HG03103 (cell line): ENCODE measurements at regions not wholly inside any gene's neighbourhood (a gene's known extent, or its start where the extent isn't known, plus 50 kb on each side); places are given as distances from the start of the nearest gene placed in this dataset.

Experiments
- ATAC-seq: cut with Tn5 transposase; IDR thresholded peaks from one replicate; pipeline ENCODE4 v1.9.1; 2021; ENCODE audit warnings: low read depth; ENCODE audit not compliant: unreplicated experiment

GRCh38 chr3:43783987-43784639, 93.4 kb downstream of the ABHD5 start:
- ATAC-seq: no peak

GRCh38 chr3:43784640-43785011, 93.9 kb downstream of the ABHD5 start:
- ATAC-seq: no peak

GRCh38 chr3:43785551-43785950, 94.8 kb downstream of the ABHD5 start:
- ATAC-seq: no peak

GRCh38 chr3:43786102-43786501, 95.4 kb downstream of the ABHD5 start:
- no peak for ATAC-seq

GRCh38 chr3:43786526-43787305, 96.0 kb downstream of the ABHD5 start:
- ATAC-seq: no peak

DNA sequence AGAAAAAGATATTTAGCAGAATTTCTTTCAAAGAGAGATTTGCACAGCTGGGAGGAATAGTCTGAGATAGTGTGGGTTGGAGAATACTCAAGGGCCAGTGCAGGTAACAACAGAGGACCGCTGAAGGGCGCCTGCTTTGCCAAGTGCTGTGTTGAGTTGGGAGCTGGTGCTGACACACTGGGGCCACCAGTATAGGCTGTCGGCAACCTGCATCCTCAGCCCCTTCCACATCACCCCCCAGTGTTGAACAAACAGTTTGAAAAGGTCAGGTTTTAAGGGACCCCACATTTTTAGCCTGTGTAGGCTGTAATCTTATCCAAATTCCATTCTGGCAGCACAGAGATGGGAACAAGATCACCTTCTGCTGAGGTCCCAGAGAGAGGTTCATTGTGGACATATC, 96.6 kb downstream of the ABHD5 start:
- ATAC-seq: no peak

- ATAC-seq: no peak
Observed at GRCh38 chr3:43789028-43789427, 98.3 kb downstream of the ABHD5 start.

DNA sequence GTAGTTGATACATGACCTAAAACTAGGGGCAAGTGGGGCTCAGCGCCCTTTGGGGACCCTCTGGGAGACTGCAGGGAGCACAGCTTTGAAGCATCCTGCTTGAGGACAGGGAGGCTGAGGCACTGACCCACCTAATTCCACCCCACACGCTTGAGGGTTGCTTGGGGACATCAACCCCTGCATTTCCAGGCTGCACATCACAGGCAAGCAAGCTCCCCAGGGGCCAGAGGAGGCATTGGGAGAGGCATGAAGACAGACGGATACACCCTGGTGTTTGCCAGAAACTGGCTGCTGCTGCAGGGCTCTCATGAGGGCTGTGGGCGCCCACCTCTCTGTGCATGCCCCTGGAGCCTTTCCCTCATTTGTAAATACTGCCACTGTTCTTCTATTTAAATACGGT, 99.3 kb downstream of the ABHD5 start:
- ATAC-seq: no peak

GRCh38 chr3:43790476-43790875, 99.7 kb downstream of the ABHD5 start:
- no peak for ATAC-seq

- no peak for ATAC-seq
Observed at GRCh38 chr3:43791246-43791645, 100.5 kb downstream of the ABHD5 start.

- no peak for ATAC-seq
Observed at GRCh38 chr3:43792904-43793303, 102.2 kb downstream of the ABHD5 start.

DNA sequence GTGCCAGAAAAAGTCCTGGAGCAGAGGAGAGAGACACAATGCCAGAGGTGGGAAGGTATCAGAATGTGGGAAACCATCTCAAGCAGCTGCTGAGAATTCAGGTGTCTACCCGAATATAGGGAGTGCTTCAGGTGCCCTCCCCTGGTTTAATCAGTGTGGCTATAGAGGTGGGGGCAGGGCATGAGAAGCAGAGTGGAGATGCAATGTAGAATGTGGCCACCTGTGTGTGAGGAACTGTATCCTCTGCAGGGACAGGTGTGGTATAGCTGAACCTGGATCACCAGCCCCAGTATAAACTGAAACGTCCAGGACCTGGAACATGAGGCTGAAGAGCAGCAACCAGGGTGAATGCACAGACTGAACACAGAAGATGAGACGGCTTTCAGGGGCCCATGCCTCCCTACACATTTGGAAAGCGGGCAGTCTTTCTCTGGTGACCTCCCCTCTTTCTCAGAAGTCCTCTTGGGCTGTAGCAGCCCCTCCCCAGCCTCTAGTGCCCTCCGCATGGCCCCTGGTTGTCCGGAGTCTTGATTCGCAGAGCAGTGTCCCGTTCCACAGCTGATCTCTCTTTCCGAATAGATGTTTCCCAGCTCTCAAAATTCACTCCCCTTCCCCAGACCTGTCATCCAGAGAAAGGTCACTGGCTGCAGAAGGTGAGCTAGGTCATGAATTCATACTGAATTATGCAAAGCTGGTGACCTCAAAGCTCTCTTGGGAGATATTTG, 103.1 kb downstream of the ABHD5 start:
- ATAC-seq: no peak

- ATAC-seq: no peak
Observed at GRCh38 chr3:43794776-43795175, 104.0 kb downstream of the ABHD5 start.

DNA sequence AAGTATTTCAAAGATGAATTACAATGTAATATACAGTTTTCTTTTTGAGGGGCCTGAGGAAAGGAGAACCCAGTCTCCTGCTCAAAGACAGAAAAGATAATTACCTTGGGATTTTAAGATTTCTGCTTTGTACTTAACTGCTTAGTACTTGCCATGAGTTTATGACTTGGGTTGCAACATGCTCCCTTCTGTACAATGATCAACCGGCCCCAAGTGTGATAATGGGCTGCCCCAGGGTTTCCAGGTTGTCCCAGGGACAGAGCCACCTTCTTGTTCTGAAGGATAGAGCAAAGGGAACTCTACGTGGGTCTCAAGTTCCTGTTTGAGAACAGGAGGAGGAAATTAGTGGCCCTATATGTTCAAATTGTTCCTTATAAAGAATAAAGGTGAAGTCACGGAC, 104.8 kb downstream of the ABHD5 start:
- no peak for ATAC-seq

GRCh38 chr3:43796041-43796596, 105.4 kb downstream of the ABHD5 start:
- no peak for ATAC-seq

- ATAC-seq: no peak
Observed at GRCh38 chr3:43797794-43798193, 107.1 kb downstream of the ABHD5 start.

DNA sequence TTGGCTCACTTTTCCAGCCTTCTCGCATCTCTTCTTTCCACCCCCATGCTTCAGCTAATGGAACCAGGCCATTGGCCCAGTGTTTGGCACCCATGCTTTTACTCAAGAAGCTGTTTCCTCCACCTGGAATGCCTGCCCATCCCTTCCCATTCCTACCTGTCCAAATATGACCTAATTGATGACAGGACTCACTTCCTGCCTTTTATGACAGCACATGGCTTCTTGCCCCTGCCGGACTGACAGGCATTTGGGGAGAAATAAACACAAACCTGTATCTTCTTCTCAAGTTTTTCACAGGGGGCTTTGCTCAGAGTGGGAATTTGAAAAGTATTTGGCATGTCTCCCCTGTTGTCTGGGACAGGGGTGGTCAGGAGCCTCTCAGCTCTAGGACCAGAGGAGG, 120.1 kb downstream of the ABHD5 start:
- ATAC-seq: no peak

DNA sequence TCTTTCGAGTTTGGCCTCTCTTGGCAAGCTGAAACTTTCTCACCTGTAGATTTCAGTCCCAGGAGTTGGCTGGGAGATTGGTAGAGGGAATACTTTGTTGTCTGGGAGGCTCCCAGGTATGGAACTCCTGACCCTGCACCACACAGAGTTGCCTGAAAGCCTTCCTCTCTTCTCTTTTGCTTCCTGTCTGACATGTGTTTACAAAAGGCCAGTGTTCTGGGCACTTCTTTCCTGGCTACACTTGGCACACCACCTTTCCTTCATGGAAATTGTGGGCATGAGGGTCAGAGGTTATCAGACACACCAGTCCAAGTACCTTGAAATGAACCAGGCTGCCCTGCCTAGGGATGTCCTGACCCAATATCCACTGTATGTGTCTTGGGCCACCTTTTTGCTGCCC, 123.7 kb downstream of the ABHD5 start:
- no peak for ATAC-seq

DNA sequence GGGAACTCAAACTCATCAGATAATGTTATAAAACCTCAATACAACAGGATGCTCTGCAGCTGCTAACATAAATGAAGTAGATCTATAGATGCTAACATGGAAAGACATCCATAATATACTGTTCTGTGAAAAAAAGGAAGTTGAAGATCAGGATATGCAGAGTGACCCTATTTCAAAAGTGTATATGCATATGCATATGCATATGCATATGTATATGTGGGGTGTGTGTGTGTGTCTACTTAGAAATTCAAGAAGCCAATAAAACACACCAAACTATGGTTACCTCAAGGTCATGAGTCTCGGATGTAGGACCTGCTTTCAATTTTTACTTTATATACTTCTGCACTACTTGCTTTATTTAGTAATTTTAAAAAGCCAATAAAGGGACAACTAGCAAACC, 125.6 kb downstream of the ABHD5 start:
- ATAC-seq: no peak

DNA sequence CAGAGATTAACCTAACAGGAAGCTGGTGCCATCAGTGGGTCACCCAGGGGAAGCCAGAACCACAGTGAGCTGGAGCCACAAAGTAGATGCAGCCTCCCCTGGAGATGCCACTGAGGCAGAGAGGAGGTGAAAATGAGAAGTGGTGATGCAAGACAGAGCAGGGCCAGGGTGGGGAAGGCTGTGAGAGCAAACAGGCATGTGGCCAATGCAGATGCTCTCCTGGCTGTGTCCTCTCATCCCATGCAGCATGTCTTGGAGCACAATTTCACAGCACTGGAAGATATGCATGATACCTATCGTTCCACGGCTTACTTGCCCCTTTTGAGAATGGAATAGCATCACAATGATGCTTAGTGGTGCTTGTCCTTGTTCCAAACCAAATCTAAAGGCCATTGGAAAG, 126.3 kb downstream of the ABHD5 start:
- no peak for ATAC-seq

GRCh38 chr3:43817825-43818224, 127.1 kb downstream of the ABHD5 start:
- no peak for ATAC-seq
